ENCODE measurements at regions not wholly inside any gene's neighbourhood (a gene's known extent, or its start where the extent isn't known, plus 50 kb on each side); places are given as distances from the start of the nearest gene placed in this dataset.

DNA sequence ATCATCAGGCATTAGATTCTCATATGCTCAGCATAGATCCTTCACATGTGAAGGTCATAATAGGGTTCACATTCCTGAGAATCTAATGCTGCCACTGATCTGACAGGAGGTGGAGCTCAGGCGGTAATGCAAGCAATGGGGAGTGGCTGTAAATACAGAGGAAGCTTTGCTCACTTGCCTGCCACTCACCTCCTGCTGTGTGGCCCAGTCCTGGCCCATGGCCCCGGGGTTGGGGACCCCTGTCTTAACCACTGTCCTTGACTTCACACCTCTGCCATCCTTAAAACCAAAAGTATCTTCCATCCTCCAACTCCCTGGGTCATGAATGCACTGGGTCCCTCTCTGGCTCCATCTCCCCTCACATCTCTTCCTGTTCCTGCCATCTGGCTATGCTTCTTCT is 129.1 kb downstream of the HMX1 start:
- H3K36me3 ChIP-seq (ENCODE audit: control insufficient read depth, insufficient read depth, low read length), result no peaks in the 10 kb centered on the region
- no peaks in the 10 kb centered on the region for H3K27me3 ChIP-seq (ENCODE audit: control insufficient read depth, insufficient read depth, low read length, poor library complexity, severe bottlenecking)
- no peaks in the 10 kb centered on the region for H3K9me3 ChIP-seq (ENCODE audit: control insufficient read depth, low read length)
- WGBS, 2 experiments, result 88% methylated on average over 2 of the region's 2 CpGs
- H3K4me3 ChIP-seq (ENCODE audit: insufficient read depth, low read depth, low read length), result no peak overlapping the region
- H3K4me1 ChIP-seq (ENCODE audit: control insufficient read depth, insufficient read depth, low read length), result peaks cover 22% of the 10 kb centered on the region
- no peak overlapping the region for H3K27ac ChIP-seq (ENCODE audit: insufficient read depth, low read depth, low read length, poor library complexity, severe bottlenecking)

DNA sequence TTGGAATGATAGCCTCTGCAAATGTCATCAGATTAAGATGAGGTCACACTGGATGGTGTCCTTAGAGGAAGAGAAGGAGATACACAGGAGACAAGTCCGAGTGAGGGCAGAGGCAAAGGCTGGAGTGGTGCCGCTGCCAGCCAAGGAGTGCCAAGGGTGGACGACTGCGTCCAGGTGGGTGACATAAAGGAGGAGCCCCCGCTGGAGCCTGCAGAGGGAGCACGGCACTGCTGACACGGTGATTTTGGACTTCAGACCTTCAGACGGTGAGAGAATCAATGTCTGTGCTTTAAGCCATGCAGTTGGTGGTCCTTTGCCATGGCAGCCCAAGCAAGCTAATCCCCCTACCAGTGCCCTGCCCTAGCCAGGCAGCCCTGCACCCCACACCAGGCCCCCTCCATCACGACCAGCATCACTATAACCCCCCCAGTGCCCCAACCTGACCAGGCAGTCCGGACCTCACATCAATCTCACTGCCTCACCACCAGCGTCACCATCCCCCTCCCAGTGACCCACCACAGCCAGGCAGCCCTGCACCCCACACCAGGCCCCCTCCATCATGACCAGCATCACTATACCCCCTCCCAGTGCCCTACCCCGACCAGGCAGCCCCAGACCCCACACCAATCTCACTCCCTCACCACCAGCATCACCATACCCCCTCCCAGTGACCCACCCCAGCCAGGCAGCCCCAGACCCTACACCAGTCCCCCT is 130.0 kb downstream of the HMX1 start:
- no peak overlapping the region for H3K27ac ChIP-seq (ENCODE audit: insufficient read depth, low read depth, low read length, poor library complexity, severe bottlenecking)
- no peaks in the 10 kb centered on the region for H3K27me3 ChIP-seq (ENCODE audit: control insufficient read depth, insufficient read depth, low read length, poor library complexity, severe bottlenecking)
- H3K36me3 ChIP-seq (ENCODE audit: control insufficient read depth, insufficient read depth, low read length), result no peaks in the 10 kb centered on the region
- 89 to 91% methylated on average over 12 of the region's 12 CpGs for WGBS, 2 experiments
- peaks cover 22% of the 10 kb centered on the region for H3K4me1 ChIP-seq (ENCODE audit: control insufficient read depth, insufficient read depth, low read length)
- H3K9me3 ChIP-seq (ENCODE audit: control insufficient read depth, low read length), result no peaks in the 10 kb centered on the region
- H3K4me3 ChIP-seq (ENCODE audit: insufficient read depth, low read depth, low read length), result no peak overlapping the region

DNA sequence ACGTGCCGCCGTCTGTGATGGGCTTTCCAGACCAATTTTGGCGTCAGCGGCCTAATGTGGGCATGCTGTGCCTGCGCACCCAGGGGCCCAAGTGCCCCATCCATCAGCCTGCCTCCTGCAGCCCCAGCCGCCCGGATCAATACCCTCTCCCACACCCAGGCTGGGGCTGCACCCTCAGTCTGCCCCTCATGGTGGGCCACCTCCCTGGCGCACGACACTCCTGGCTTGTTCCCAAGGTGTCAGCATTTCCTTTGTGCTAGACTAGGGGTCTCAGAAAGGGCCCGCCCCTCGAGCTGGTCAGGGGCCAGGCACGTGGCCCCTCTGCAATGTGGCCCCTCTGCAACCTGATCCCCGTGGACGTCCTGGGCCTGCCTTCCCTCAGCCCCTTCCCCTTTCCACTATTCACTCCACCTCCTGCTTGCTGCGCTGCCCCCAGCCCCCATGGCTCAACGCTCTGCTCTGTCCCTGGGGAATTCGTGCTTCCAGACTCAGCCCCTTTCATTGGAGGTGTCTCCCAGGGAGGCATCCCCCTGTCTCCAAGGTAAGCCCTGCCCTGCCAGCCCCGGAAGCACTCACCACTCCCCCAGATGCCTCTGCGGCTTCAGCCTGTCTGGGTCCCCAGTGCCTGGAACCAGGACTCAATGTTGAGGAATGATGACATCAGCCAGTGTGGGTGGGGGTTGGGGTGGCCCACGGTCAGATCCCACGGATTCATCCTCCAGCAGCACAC is 130.8 kb downstream of the HMX1 start:
- 80 to 83% methylated on average over 22 of the region's 22 CpGs for WGBS, 2 experiments
- Histone ChIP-seq H3K27ac (ENCODE audit: insufficient read depth, low read depth, low read length, poor library complexity, severe bottlenecking) (no peak overlapping the region), H3K9me3 (ENCODE audit: control insufficient read depth, low read length) (no peaks in the 10 kb centered on the region), H3K4me1 (ENCODE audit: control insufficient read depth, insufficient read depth, low read length) (peaks cover 22% of the 10 kb centered on the region), H3K36me3 (ENCODE audit: control insufficient read depth, insufficient read depth, low read length) (no peaks in the 10 kb centered on the region), H3K4me3 (ENCODE audit: insufficient read depth, low read depth, low read length) (no peak overlapping the region), H3K27me3 (ENCODE audit: control insufficient read depth, insufficient read depth, low read length, poor library complexity, severe bottlenecking) (no peaks in the 10 kb centered on the region)

DNA sequence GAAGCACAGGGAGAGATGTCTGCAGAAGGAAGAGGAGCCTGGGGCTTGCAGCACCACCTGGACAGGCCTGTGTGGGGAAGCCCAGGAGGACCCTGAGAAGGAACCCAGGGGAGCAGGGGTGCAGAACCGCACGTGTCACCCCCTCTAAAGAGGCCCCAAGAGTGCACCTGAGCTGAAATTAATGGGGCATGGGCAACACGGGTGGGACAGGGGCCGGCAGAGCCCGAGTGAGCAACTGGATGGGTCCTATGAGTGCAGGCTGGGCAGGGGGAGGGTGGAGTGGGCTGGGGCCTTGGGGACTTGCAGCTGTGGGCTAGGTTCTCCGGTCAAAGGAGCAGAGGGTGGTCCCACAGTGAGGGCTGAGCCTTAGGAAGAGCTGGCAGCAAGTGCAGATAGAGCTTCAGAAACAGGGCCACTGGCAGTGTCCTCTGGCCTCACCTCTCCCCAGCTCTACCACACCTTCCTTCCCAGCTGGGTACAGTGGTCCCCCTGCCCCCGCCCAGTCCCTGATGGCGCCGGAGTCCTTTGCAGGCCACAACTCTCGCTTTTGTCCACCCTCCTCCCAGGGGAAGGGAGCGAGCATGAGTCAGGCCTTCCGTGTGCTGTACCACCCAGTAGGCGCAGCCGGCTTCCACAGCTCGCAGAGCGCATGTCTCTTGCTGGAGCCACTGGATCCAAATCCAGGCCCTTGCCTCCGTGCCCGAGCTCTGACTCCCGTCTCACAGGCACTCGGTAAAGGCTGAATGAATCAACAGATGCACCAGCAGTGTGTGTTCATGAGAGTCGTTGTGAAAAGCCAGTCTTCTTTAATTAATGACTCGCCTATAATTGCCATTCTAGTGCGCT is 131.6 kb downstream of the HMX1 start:
- 81 to 82% methylated on average over 23 of the region's 23 CpGs for WGBS, 2 experiments
- no peak overlapping the region for H3K4me3 ChIP-seq (ENCODE audit: insufficient read depth, low read depth, low read length)
- no peaks in the 10 kb centered on the region for H3K36me3 ChIP-seq (ENCODE audit: control insufficient read depth, insufficient read depth, low read length)
- H3K27me3 ChIP-seq (ENCODE audit: control insufficient read depth, insufficient read depth, low read length, poor library complexity, severe bottlenecking), result no peaks in the 10 kb centered on the region
- H3K4me1 ChIP-seq (ENCODE audit: control insufficient read depth, insufficient read depth, low read length), result peaks cover 19% of the 10 kb centered on the region
- H3K27ac ChIP-seq (ENCODE audit: insufficient read depth, low read depth, low read length, poor library complexity, severe bottlenecking), result no peak overlapping the region
- no peaks in the 10 kb centered on the region for H3K9me3 ChIP-seq (ENCODE audit: control insufficient read depth, low read length)

DNA sequence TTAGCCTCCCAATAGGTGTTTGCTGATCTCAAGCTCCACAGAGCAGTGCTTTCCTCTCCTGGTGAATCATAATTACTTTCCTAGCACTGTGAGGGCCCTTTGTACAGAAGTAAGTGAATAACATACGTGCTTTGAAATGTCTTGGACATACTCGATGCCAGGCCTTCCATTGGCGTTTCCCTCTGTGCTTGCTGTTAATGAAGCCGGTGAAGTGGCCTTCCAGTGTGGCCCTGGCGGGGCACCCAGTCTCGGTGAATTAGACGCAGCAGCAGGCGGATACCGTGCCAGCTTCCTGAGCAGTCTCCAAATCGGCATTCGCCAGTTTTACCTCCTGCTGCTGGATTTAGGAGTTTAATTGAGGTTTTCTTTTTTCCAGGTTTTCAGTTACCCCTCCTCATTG is 132.3 kb downstream of the HMX1 start:
- peaks cover 19% of the 10 kb centered on the region for H3K4me1 ChIP-seq (ENCODE audit: control insufficient read depth, insufficient read depth, low read length)
- H3K4me3 ChIP-seq (ENCODE audit: insufficient read depth, low read depth, low read length), result no peak overlapping the region
- no peaks in the 10 kb centered on the region for H3K27me3 ChIP-seq (ENCODE audit: control insufficient read depth, insufficient read depth, low read length, poor library complexity, severe bottlenecking)
- no peaks in the 10 kb centered on the region for H3K9me3 ChIP-seq (ENCODE audit: control insufficient read depth, low read length)
- no peaks in the 10 kb centered on the region for H3K36me3 ChIP-seq (ENCODE audit: control insufficient read depth, insufficient read depth, low read length)
- no peak overlapping the region for H3K27ac ChIP-seq (ENCODE audit: insufficient read depth, low read depth, low read length, poor library complexity, severe bottlenecking)
- 94 to 95% methylated on average over 11 of the region's 11 CpGs for WGBS, 2 experiments

DNA sequence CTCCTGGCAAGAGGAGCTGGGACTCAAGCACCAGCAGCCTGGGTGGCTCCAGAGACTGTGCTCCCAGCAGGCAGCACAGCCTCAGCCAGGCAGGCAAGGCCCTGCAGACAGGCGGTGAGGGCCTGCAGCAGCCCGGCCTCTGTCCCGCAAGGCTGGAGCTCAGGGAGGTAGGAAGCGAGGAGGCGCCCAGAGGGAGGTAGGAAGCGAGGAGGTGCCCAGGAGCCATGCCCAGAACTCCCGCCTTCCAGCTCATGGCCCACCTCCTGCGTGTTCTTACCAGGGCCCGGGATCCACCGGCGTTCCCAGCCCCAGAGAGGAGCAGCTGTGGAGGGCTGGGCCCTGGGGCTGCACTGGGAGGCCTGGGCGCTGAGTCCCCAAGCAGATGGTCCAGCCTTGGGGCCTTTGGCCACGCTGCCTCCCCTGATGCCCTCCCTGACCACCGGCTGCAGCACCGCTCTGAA is 133.1 kb downstream of the HMX1 start:
- H3K4me3 ChIP-seq (ENCODE audit: insufficient read depth, low read depth, low read length), result no peak overlapping the region
- no peaks in the 10 kb centered on the region for H3K9me3 ChIP-seq (ENCODE audit: control insufficient read depth, low read length)
- 92 to 94% methylated on average over 15 of the region's 15 CpGs for WGBS, 2 experiments
- H3K4me1 ChIP-seq (ENCODE audit: control insufficient read depth, insufficient read depth, low read length), result peaks cover 19% of the 10 kb centered on the region
- no peaks in the 10 kb centered on the region for H3K36me3 ChIP-seq (ENCODE audit: control insufficient read depth, insufficient read depth, low read length)
- no peaks in the 10 kb centered on the region for H3K27me3 ChIP-seq (ENCODE audit: control insufficient read depth, insufficient read depth, low read length, poor library complexity, severe bottlenecking)
- no peak overlapping the region for H3K27ac ChIP-seq (ENCODE audit: insufficient read depth, low read depth, low read length, poor library complexity, severe bottlenecking)

DNA sequence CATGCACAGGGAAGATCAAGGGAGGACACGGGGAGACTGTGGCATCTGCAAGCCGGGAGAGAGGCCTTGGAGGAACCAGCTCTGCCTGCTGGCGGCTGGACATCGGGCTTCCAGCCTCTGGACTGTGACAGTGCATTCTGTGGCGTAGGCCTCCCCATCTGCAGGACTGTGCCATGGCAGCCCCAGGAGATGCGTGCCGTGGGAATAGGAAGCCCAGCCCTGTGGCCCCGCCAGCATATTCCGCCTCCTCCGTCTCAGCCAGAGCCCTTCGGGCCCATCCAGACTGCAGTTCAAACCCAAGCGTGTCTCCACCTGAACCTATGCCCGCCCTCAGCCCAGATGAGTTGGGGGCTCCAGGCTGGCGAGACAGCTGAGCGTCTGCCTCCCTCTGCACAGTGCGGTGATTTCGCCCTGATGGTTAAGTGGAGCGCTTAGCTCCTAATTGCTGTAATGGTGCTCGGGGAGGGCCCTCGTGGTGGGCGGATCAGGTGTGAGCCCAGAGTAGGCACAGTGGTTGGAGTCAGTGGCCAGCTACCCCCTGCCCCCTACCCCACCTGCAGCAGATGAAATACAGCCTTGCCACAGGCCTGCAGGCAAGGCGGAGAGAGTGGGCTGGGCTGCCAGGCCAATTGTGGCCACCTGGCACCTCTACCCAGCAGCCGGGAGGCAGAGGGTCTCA is 133.9 kb downstream of the HMX1 start:
- Histone ChIP-seq H3K27ac (ENCODE audit: insufficient read depth, low read depth, low read length, poor library complexity, severe bottlenecking) (no peak overlapping the region), H3K36me3 (ENCODE audit: control insufficient read depth, insufficient read depth, low read length) (no peaks in the 10 kb centered on the region), H3K4me1 (ENCODE audit: control insufficient read depth, insufficient read depth, low read length) (peaks cover 19% of the 10 kb centered on the region), H3K27me3 (ENCODE audit: control insufficient read depth, insufficient read depth, low read length, poor library complexity, severe bottlenecking) (no peaks in the 10 kb centered on the region), H3K9me3 (ENCODE audit: control insufficient read depth, low read length) (no peaks in the 10 kb centered on the region), H3K4me3 (ENCODE audit: insufficient read depth, low read depth, low read length) (no peak overlapping the region)
- 92 to 93% methylated on average over 23 of the region's 23 CpGs for WGBS, 2 experiments

DNA sequence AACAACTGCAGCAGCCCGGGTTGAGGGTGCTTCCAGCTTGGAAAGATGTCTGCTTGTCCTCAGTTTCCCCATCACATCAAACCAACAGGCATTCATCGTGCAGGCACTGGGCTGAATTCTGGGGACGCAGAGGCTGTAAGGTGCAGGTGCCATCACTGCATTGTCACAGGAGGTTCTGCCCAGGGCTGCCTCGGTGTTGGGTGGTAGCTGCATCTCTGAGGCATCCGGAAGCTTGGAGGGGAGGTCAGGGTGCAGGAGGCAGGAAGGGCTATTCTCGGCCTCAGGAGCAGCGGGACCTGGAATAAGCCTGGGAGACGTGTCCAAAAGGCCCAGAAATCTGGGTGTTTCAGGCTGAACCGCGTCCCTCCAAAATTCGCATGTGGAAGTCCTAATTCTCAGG is 134.6 kb downstream of the HMX1 start:
- Histone ChIP-seq H3K4me1 (ENCODE audit: control insufficient read depth, insufficient read depth, low read length) (peaks cover 19% of the 10 kb centered on the region), H3K4me3 (ENCODE audit: insufficient read depth, low read depth, low read length) (no peak overlapping the region), H3K27me3 (ENCODE audit: control insufficient read depth, insufficient read depth, low read length, poor library complexity, severe bottlenecking) (no peaks in the 10 kb centered on the region), H3K9me3 (ENCODE audit: control insufficient read depth, low read length) (no peaks in the 10 kb centered on the region), H3K27ac (ENCODE audit: insufficient read depth, low read depth, low read length, poor library complexity, severe bottlenecking) (no peak overlapping the region), H3K36me3 (ENCODE audit: control insufficient read depth, insufficient read depth, low read length) (no peaks in the 10 kb centered on the region)
- 95 to 96% methylated on average over 11 of the region's 11 CpGs for WGBS, 2 experiments

DNA sequence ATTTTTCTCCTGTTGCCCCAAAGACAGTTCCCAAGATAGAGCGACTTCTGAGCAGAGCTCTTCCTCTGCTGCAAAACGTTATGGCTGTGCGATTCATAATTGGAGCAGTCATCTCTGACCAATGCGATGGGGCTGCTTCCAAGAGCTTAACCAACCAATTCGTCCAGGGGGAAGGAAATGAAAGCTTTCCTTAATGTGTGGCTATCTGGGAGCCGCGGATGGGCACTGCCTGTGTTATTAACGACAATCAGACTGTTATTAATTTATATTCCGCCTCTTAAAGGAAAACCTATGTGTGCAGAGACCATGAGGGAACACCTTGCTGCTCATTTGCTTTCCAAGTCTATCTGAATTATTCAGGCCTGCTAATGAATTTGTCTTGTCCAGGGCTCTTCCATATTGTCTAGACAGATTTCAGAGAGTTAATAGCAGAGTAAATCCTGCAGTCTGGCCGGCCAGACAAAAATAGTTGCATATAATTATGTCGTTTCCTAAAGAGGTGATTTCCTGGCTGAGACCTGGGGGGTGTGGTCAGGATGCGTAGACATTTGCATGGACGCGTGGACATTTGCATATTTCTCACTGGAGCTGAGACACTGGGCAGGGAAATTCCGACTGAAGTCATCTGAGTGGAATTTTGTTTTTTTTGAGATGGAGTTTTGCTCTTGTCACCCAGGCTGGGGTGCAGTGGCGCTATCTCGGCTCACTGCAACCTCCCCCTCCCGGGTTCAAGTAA is 135.4 kb downstream of the HMX1 start:
- Histone ChIP-seq H3K9me3 (ENCODE audit: control insufficient read depth, low read length) (no peaks in the 10 kb centered on the region), H3K27me3 (ENCODE audit: control insufficient read depth, insufficient read depth, low read length, poor library complexity, severe bottlenecking) (no peaks in the 10 kb centered on the region), H3K4me3 (ENCODE audit: insufficient read depth, low read depth, low read length) (no peak overlapping the region), H3K36me3 (ENCODE audit: control insufficient read depth, insufficient read depth, low read length) (no peaks in the 10 kb centered on the region), H3K27ac (ENCODE audit: insufficient read depth, low read depth, low read length, poor library complexity, severe bottlenecking) (no peak overlapping the region), H3K4me1 (ENCODE audit: control insufficient read depth, insufficient read depth, low read length) (peaks cover 18% of the 10 kb centered on the region)
- 87 to 90% methylated on average over 18 of the region's 18 CpGs for WGBS, 2 experiments

Measured in ectodermal cell (in vitro differentiated cells).